K562 (cell line): ENCODE measurements at regions not wholly inside any gene's neighbourhood (a gene's known extent, or its start where the extent isn't known, plus 50 kb on each side); places are given as distances from the start of the nearest gene placed in this dataset.

ENCODE experiments used
- CTBP1 ChIP-seq: fragments of 450-650 bp; IDR thresholded peaks from 2 replicates; pipeline ENCODE4 v1.6.1; 2016; ENCODE audit warnings: borderline replicate concordance
- HDAC1 ChIP-seq, 2 experiments: fragments of 450-650 bp; IDR thresholded peaks; 2 replicates each; pipeline ENCODE4 v1.6.1; 2016 to 2017; ENCODE audit warnings: inconsistent platforms in 1 of 2, mild to moderate bottlenecking in 1 of 2, moderate library complexity in 1 of 2
- KAT2B ChIP-seq: IDR thresholded peaks from one replicate; pipeline ENCODE4 v1.6.1; 2012; ENCODE audit warnings: low read depth, mild to moderate bottlenecking, control low read depth, inconsistent platforms, low read length, moderate library complexity
- PTTG1 ChIP-seq: fragments of 450-650 bp; IDR thresholded peaks from 2 replicates; pipeline ENCODE4 v1.6.1; 2016; ENCODE audit warnings: low read depth, mild to moderate bottlenecking, missing genetic modification characterization, missing compliant biosample characterization
- SRSF3 ChIP-seq: fragments of 200-400 bp; formaldehyde crosslinking; IDR thresholded peaks from 2 replicates; pipeline ENCODE4 v1.6.1; 2016; ENCODE audit warnings: mild to moderate bottlenecking, low read length, moderate library complexity; ENCODE audit not compliant: insufficient read depth
- ZFP36 ChIP-seq: fragments of 150-350 bp; IDR thresholded peaks from 2 replicates; pipeline ENCODE4 v1.6.1; 2018; ENCODE audit warnings: low read length, low read depth; ENCODE audit not compliant: partially characterized antibody
- ZNF175 ChIP-seq: fragments of 200-800 bp; sonication (Bioruptor generic); IDR thresholded peaks from 2 replicates; pipeline ENCODE4 v1.6.1; 2016; ENCODE audit warnings: low read depth, mild to moderate bottlenecking, missing genetic modification characterization, missing compliant biosample characterization
- ZNF23 ChIP-seq: fragments of 250-450 bp; sonication (Bioruptor Pico); IDR thresholded peaks from 2 replicates; pipeline ENCODE4 v1.4.0; 2020; ENCODE audit warnings: mild to moderate bottlenecking
- ZNF830 ChIP-seq: fragments of 250-450 bp; sonication (Bioruptor Pico); IDR thresholded peaks from 2 replicates; pipeline ENCODE4 v1.5.0; 2021; ENCODE audit warnings: mild to moderate bottlenecking
- TF ChIP-seq, protein P1 (sequence below), 2 experiments: fragments of 450-650 bp in 1 of 2; IDR thresholded peaks; 2 replicates each; pipeline ENCODE4 v1.6.1; 2011 to 2017; ENCODE audit warnings: low read depth in 2 of 2, antibody characterized with exemption in 1 of 2, borderline replicate concordance in 1 of 2, low read length in 1 of 2, mild to moderate bottlenecking in 1 of 2, mixed read lengths in 1 of 2; ENCODE audit not compliant: control insufficient read depth in 1 of 2
- TF ChIP-seq, protein P2 (sequence below): fragments of 250-450 bp; sonication (Bioruptor Pico); IDR thresholded peaks from 2 replicates; pipeline ENCODE4 v1.8.0; 2022; ENCODE audit warnings: inconsistent platforms

DNA sequence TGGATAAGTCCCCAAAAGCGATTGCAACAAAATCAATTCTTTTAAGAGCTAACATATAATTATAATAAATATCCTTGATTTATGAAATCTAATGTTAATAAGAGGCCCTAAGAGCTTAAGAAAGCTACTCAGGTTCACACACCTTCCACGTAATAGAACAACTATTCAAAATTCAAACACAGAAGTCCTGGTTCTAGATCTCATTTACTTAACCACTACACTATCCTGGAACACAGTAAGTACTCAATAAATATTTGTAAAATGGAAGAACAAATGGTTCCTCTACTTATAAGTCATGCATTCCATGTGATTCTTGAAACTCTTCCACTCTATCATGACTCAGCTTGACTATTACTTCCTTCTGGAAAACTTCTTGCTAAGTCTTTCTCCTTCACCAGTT is 268.2 kb downstream of the FAM181B start (continued):
- TF ChIP-seq, protein P1, sequence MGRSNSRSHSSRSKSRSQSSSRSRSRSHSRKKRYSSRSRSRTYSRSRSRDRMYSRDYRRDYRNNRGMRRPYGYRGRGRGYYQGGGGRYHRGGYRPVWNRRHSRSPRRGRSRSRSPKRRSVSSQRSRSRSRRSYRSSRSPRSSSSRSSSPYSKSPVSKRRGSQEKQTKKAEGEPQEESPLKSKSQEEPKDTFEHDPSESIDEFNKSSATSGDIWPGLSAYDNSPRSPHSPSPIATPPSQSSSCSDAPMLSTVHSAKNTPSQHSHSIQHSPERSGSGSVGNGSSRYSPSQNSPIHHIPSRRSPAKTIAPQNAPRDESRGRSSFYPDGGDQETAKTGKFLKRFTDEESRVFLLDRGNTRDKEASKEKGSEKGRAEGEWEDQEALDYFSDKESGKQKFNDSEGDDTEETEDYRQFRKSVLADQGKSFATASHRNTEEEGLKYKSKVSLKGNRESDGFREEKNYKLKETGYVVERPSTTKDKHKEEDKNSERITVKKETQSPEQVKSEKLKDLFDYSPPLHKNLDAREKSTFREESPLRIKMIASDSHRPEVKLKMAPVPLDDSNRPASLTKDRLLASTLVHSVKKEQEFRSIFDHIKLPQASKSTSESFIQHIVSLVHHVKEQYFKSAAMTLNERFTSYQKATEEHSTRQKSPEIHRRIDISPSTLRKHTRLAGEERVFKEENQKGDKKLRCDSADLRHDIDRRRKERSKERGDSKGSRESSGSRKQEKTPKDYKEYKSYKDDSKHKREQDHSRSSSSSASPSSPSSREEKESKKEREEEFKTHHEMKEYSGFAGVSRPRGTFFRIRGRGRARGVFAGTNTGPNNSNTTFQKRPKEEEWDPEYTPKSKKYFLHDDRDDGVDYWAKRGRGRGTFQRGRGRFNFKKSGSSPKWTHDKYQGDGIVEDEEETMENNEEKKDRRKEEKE (IDR thresholded peaks at IDR 0.05; ENCODE audit: borderline replicate concordance in 1 of 2, control insufficient read depth in 1 of 2, low read depth in 2 of 2, low read length in 1 of 2), result no peak
- no peak for TF ChIP-seq CTBP1
- no peak for TF ChIP-seq KAT2B
- TF ChIP-seq ZFP36, result no peak
- no peak for TF ChIP-seq HDAC1 (IDR thresholded peaks at IDR 0.05)
- TF ChIP-seq ZNF175, result no peak
- TF ChIP-seq, protein P2, sequence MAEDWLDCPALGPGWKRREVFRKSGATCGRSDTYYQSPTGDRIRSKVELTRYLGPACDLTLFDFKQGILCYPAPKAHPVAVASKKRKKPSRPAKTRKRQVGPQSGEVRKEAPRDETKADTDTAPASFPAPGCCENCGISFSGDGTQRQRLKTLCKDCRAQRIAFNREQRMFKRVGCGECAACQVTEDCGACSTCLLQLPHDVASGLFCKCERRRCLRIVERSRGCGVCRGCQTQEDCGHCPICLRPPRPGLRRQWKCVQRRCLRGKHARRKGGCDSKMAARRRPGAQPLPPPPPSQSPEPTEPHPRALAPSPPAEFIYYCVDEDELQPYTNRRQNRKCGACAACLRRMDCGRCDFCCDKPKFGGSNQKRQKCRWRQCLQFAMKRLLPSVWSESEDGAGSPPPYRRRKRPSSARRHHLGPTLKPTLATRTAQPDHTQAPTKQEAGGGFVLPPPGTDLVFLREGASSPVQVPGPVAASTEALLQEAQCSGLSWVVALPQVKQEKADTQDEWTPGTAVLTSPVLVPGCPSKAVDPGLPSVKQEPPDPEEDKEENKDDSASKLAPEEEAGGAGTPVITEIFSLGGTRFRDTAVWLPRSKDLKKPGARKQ, result no peak
- TF ChIP-seq SRSF3, result no peak
- TF ChIP-seq PTTG1 (tag), result no peak
- no peak for TF ChIP-seq ZNF23
- no peak for TF ChIP-seq ZNF830 (CRISPR knock-in tag)
